ENCODE measurements at regions not wholly inside any gene's neighbourhood (a gene's known extent, or its start where the extent isn't known, plus 50 kb on each side); places are given as distances from the start of the nearest gene placed in this dataset.
A peak's percentile ranks its signal among the peaks of the same experiment; 100 is the strongest.
"Not testable (repeated sequence)": the region's sequence is repeated elsewhere in the genome, so short reads cannot be mapped to it uniquely, and the experiment has no call there.

DNA sequence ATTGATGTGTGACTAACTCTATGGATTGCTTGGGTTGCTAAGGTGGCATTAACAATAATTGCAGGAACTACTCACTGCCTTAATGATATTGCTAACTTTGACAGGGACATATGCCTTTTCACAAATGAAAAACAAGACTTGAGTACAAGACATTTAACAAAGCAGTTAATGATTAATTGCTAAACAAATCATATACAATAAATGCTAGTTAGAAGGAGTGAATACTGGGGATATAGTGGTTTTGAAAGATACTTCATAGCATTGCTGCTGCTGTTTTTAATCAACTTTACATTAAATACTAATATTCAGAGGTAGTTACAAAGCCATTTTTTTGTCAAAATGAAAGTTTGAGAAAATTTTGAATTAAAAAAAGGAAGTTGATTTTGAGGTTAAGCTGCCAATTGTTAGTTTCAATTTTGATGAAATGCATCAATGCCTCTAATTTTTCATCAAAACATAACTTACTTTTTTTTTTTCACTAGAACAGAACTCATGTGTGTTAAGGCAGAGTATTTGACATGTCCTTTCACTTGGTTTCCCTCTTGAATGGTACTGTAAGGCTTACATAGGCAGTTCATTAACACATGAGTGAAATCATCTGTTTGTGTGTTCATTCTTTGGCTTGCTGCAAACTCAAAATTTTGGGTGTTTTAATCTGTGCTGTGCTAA lies 106.2 kb upstream of the SEMA3D start:
- no peak for DNase-seq (ENCODE audit: low spot score in 2 of 2)
- in situ Hi-C loops (cut with MboI; ENCODE audit: low sequenced_read_pairs) = no loop called here
- Histone ChIP-seq H3K36me3 (replicated peaks) (no peaks in the 10 kb centered on the region), H3K4me1 (no peaks in the 10 kb centered on the region), H3K4me3 (no peak overlapping the region), H3K27me3 (ENCODE audit: low read depth) (no peaks in the 10 kb centered on the region; the same call in 1 of the 2 replicates), H3K9me3 (no peaks in the 10 kb centered on the region)

DNA sequence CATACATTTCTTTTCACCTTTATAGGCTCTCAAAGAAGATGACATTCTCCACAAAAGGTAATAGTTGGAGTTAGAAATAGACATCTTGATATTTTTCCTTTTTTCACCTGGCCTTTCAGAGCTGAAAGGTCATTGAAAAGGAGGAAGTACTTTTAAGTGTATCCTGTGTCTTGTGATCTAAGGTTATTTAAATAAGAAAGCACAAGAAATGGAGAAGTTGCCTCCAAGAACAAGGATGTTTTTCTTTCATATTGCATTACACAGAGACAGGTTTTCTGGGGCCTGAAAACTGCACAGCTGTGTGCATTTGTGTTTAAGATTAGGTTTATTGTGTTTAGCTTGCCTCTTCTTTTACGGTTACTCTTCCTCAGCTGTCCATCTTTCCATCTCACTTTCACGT lies 103.4 kb upstream of the SEMA3D start:
- H3K27me3 ChIP-seq (ENCODE audit: low read depth) = no peaks in the 10 kb centered on the region
- no peak overlapping the region for H3K4me3 ChIP-seq
- H3K9me3 ChIP-seq = no peaks in the 10 kb centered on the region
- no peaks in the 10 kb centered on the region for H3K36me3 ChIP-seq (replicated peaks)
- H3K4me1 ChIP-seq = no peaks in the 10 kb centered on the region
- in situ Hi-C loops (cut with MboI; ENCODE audit: low sequenced_read_pairs) = no loop called here
- DNase-seq (ENCODE audit: low spot score in 2 of 2) = no peak

DNA sequence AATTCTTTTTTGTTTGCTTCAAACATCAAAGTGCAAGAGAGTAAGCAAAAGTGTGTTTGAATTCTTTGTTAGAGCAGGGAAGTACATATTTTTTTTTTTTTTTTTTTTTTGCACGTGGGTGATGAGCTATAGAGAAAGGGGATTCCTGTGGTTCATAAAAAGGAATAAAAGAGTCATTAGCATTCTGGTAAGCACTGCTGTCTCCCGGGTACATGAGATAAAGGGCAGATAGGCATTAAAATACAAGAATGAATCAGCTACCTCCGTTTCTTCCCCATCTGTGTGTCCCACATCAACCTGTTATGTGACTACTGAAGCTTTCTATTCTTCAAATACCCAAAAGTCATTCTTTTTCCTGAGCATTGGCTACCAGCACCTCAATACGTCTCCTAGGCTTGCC lies 102.4 kb upstream of the SEMA3D start:
- no peaks in the 10 kb centered on the region for H3K4me1 ChIP-seq
- in situ Hi-C loops (cut with MboI; ENCODE audit: low sequenced_read_pairs) = no loop called here
- H3K36me3 ChIP-seq (replicated peaks) = no peaks in the 10 kb centered on the region
- no peak overlapping the region for H3K4me3 ChIP-seq
- H3K27me3 ChIP-seq (ENCODE audit: low read depth) = no peaks in the 10 kb centered on the region
- H3K9me3 ChIP-seq = no peaks in the 10 kb centered on the region
- DNase-seq (ENCODE audit: low spot score in 2 of 2) = no peak

DNA sequence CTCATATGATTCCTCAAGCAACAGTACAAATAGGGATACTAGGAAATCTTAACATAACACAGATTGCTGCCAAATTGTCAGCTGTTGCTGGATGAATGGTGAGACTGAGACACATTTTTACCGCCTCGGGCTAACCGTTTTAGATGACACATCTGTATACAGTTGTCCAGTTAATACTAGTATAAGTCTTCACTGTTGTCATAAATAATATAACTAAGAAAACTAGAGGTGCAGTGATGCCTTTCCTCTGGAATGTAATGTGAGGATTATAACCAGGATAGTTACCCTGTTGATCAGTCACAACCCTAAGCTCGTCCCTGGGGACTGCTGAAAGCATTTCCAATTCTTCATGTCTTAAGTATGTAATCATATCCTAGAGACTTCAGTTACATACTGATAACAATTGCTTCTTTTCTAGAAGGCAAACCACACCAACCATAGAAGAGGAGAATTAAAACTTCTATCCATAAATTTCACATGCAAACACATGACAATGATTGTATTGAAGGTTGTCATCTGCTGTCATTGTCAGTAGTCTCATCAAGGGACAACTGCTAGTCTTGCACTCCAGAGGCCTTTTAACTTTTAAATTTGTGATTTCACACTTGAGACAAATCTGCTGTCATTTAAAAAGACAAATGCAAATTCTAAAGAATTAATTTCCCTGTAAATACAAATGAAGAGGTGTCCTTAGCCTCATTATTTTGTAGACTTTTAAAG lies 100.4 kb upstream of the SEMA3D start:
- DNase-seq (ENCODE audit: low spot score in 2 of 2) = peak in 1 of 2 experiments; percentile 11

DNA sequence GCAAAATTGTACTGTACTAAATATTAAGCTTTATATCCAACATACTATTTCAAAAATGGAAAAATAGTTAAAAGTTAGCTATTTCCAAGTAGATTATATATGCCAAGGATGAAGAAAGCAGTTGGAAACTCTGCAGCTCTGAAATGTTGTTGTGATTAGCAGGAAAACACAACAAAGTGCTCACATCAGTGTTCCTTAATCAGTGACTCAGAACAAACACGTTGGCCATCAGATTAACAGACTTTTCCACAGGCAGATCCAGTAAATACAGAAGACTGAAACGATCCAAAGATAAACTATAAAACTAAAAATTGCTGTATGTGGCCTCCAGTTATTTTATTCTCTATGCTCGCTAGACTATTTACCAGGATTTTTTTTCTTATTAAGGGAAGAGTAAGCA lies 99.6 kb upstream of the SEMA3D start:
- Histone ChIP-seq H3K4me1 (no peaks in the 10 kb centered on the region), H3K27me3 (ENCODE audit: low read depth) (no peaks in the 10 kb centered on the region), H3K36me3 (replicated peaks) (no peaks in the 10 kb centered on the region), H3K4me3 (no peak overlapping the region), H3K9me3 (no peaks in the 10 kb centered on the region)
- no peak for DNase-seq (ENCODE audit: low spot score in 2 of 2)
- in situ Hi-C loops (cut with MboI; ENCODE audit: low sequenced_read_pairs) = no loop called here

More for the DNA sequence above, 100.4 kb upstream of the SEMA3D start:
- no peaks in the 10 kb centered on the region for H3K4me1 ChIP-seq
- H3K9me3 ChIP-seq = no peaks in the 10 kb centered on the region
- in situ Hi-C loops (cut with MboI; ENCODE audit: low sequenced_read_pairs) = no loop called here
- H3K27me3 ChIP-seq (ENCODE audit: low read depth) = no peaks in the 10 kb centered on the region
- no peaks in the 10 kb centered on the region for H3K36me3 ChIP-seq (replicated peaks)
- no peak overlapping the region for H3K4me3 ChIP-seq

DNA sequence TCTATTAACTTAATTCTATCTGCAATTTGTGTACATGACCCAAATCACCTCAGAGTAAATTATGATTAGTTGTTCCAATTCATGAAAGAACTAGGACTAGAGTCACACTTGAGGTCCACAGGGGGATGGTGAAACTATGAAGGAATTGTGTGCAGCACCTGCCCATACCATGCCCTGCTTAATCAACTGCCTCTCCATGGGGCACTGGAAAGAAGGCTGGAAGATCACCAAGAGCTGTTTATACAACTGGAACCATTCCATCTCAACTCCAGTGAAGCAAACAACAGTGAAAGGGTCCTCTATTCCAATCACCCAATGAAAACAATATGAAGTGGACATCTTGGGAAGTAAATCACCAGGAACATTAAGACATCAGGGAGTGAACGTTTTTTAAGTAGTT lies 98.7 kb upstream of the SEMA3D start:
- in situ Hi-C loops (cut with MboI; ENCODE audit: low sequenced_read_pairs) = no loop called here
- H3K4me1 ChIP-seq = no peaks in the 10 kb centered on the region
- H3K4me3 ChIP-seq = no peak overlapping the region
- no peaks in the 10 kb centered on the region for H3K9me3 ChIP-seq
- no peak for DNase-seq (ENCODE audit: low spot score in 2 of 2)
- no peaks in the 10 kb centered on the region for H3K36me3 ChIP-seq (replicated peaks)
- no peaks in the 10 kb centered on the region for H3K27me3 ChIP-seq (ENCODE audit: low read depth)

DNA sequence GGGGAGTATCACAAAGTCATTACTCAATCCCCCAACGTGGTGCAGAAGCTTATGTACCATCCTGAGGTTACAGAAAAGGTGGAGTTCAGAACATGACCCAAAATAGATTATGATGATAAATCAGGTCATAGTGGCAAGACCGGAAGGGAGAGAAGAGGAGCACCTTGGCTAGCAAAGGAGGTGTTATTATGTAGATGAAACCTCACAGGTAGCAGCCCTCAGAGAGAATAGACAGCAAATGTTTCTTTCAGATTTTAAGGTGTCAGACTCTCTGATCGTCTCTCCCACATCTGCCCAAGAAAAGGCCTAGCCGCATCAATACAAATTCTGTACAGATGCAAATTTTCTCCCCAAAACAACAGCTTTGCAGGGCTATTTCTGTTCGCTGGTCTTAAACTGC lies 88.3 kb upstream of the SEMA3D start:
- Histone ChIP-seq H3K4me1 (no peaks in the 10 kb centered on the region), H3K4me3 (no peak overlapping the region), H3K27me3 (ENCODE audit: low read depth) (no peaks in the 10 kb centered on the region), H3K36me3 (replicated peaks) (no peaks in the 10 kb centered on the region), H3K9me3 (no peaks in the 10 kb centered on the region)
- in situ Hi-C loops (cut with MboI; ENCODE audit: low sequenced_read_pairs) = no loop called here
- no peak for DNase-seq (ENCODE audit: low spot score in 2 of 2)

DNA sequence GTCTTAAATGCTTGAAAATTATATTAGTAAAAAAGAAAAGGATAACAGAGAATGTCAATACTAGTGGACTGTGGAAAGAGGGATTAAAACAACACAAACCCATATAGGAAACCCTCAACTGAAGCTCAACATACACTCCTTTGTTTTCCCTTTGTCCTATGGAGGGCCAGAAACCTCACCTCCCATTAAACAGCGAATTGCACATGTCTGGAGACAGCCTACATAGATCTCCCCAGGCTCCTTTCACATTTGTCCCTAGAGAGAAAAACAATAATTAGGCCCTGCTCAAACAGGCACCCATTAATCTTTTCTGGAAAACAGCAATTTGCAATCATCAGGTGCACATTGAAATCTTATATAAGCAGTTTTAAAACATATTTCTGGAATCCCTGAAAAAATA lies 87.6 kb upstream of the SEMA3D start:
- H3K4me3 ChIP-seq = no peak overlapping the region
- in situ Hi-C loops (cut with MboI; ENCODE audit: low sequenced_read_pairs) = no loop called here
- no peaks in the 10 kb centered on the region for H3K4me1 ChIP-seq
- no peaks in the 10 kb centered on the region for H3K36me3 ChIP-seq (replicated peaks)
- H3K27me3 ChIP-seq (ENCODE audit: low read depth) = no peaks in the 10 kb centered on the region
- no peak for DNase-seq (ENCODE audit: low spot score in 2 of 2)
- H3K9me3 ChIP-seq = no peaks in the 10 kb centered on the region

DNA sequence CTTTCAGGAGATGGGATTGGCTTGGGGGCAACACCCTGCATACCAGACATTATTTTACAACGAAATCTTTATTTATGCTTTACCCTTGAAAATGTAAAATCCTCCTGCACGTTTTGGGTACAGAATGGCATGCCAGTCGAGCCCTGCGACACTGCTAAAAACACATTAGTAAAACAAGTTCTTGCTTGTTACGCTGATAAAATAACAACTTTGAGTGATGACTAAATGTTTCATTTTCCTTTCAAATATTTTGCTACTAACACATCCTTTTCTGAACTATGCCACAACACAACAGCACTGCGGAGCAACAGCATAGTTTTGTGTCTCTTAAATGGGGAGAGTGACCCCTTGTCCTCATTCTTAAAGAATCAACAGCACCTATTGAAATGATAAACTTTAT lies 76.0 kb upstream of the SEMA3D start:
- Histone ChIP-seq H3K4me1 (peaks cover 3% of the 10 kb centered on the region), H3K36me3 (replicated peaks) (no peaks in the 10 kb centered on the region), H3K4me3 (no peak overlapping the region), H3K9me3 (no peaks in the 10 kb centered on the region), H3K27me3 (ENCODE audit: low read depth) (no peaks in the 10 kb centered on the region)
- DNase-seq (ENCODE audit: low spot score in 2 of 2) = peak in 1 of 2 experiments; percentile 18
- in situ Hi-C loops (cut with MboI; ENCODE audit: low sequenced_read_pairs) = no loop called here

DNA sequence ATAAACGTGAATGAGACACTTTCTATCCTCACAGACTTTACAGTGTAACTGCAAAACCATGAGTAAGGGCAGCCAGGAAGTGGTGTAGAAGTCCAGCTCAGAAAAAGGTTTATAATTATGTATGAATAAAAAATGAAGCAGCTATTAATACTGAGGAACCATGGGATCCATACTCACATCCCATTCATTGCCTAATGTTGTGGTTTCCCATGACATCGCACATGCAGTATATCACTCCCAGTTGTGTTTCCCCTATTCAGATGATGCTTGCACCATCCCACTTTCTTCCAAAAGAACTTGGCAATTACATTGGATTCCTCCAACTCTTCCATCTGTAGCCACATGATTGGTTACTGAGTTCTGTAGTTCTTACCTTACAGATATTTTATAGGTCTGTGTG lies 74.5 kb upstream of the SEMA3D start:
- Histone ChIP-seq H3K36me3 (replicated peaks) (no peaks in the 10 kb centered on the region), H3K9me3 (no peaks in the 10 kb centered on the region), H3K4me3 (no peak overlapping the region), H3K4me1 (peaks cover 3% of the 10 kb centered on the region), H3K27me3 (ENCODE audit: low read depth) (no peaks in the 10 kb centered on the region)
- in situ Hi-C loops (cut with MboI; ENCODE audit: low sequenced_read_pairs) = no loop called here
- no peak for DNase-seq (ENCODE audit: low spot score in 2 of 2)

DNA sequence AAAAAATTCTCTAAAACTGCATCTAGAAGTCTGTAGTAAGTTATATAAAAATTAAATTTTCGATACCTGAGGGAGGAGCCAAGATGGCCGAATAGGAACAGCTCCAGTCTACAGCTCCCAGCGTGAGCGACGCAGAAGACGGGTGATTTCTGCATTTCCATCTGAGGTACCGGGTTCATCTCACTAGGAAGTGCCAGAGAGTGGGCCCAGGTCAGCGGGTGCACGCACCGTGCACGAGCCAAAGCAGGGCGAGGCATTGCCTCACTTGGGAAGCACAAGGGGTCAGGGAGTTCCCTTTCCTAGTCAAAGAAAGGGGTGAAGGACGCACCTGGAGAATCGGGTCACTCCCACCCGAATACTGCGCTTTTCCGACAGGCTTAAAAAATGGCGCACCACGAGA lies 62.9 kb upstream of the SEMA3D start:
- DNase-seq (ENCODE audit: low spot score in 2 of 2); H3K4me1 ChIP-seq; H3K4me3 ChIP-seq; in situ Hi-C loops (cut with MboI; ENCODE audit: low sequenced_read_pairs); H3K36me3 ChIP-seq (replicated peaks); H3K9me3 ChIP-seq; H3K27me3 ChIP-seq (ENCODE audit: low read depth): not testable (repeated sequence)

DNA sequence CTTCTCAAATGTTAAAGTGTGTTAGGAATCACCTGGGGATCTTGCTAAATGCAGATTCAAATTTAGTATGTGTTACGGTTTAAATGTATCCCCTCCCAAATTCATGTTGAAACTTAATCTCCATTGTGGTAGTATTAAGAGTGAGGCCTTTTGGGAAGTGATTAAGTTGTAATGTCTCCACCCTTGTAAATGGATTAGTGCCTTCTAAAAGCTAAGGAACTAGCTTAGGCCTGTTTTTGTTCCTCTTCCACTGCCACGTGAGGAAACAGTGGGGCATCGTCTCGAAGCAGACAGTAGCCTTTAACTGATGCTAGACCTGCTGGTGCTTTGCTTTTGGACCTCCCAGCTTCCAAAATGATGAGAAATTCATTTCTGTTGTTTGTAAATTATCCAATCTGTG lies 52.3 kb upstream of the SEMA3D start:
- Histone ChIP-seq H3K27me3 (ENCODE audit: low read depth) (no peaks in the 10 kb centered on the region), H3K4me3 (no peak overlapping the region), H3K9me3 (no peaks in the 10 kb centered on the region), H3K4me1 (no peaks in the 10 kb centered on the region), H3K36me3 (replicated peaks) (no peaks in the 10 kb centered on the region)
- peak in 1 of 2 experiments; percentile 27 for DNase-seq (ENCODE audit: low spot score in 2 of 2)
- in situ Hi-C loops (cut with MboI; ENCODE audit: low sequenced_read_pairs) = no loop called here

DNA sequence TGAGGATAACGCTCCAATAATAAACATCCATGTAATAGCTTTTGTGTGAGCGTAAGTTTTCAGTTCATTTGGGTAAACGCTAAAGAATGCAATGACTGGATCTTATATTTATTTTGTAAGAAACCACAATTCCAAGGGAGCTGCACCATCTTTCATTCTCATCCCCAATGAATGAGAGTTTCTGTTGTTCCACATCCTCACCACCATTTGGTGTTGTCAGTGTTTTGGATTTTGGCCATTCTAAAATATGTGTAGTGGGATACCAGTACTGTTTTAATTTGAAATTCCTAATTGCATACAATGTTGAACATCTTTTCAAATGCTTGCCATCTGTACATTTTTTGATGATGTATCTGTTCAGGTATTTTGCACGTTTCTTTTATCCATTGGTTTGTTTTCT lies 50.9 kb upstream of the SEMA3D start:
- in situ Hi-C loops (cut with MboI; ENCODE audit: low sequenced_read_pairs) = no loop called here
- no peaks in the 10 kb centered on the region for H3K9me3 ChIP-seq
- no peaks in the 10 kb centered on the region for H3K27me3 ChIP-seq (ENCODE audit: low read depth)
- H3K36me3 ChIP-seq (replicated peaks) = no peaks in the 10 kb centered on the region
- no peaks in the 10 kb centered on the region for H3K4me1 ChIP-seq
- H3K4me3 ChIP-seq = no peak overlapping the region
- DNase-seq (ENCODE audit: low spot score in 2 of 2) = no peak

Data from HAP-1 (cell line).